ENCODE measurements at regions not wholly inside any gene's neighbourhood (a gene's known extent, or its start where the extent isn't known, plus 50 kb on each side); places are given as distances from the start of the nearest gene placed in this dataset.
"Not testable (repeated sequence)": the region's sequence is repeated elsewhere in the genome, so short reads cannot be mapped to it uniquely, and the experiment has no call there.

DNA sequence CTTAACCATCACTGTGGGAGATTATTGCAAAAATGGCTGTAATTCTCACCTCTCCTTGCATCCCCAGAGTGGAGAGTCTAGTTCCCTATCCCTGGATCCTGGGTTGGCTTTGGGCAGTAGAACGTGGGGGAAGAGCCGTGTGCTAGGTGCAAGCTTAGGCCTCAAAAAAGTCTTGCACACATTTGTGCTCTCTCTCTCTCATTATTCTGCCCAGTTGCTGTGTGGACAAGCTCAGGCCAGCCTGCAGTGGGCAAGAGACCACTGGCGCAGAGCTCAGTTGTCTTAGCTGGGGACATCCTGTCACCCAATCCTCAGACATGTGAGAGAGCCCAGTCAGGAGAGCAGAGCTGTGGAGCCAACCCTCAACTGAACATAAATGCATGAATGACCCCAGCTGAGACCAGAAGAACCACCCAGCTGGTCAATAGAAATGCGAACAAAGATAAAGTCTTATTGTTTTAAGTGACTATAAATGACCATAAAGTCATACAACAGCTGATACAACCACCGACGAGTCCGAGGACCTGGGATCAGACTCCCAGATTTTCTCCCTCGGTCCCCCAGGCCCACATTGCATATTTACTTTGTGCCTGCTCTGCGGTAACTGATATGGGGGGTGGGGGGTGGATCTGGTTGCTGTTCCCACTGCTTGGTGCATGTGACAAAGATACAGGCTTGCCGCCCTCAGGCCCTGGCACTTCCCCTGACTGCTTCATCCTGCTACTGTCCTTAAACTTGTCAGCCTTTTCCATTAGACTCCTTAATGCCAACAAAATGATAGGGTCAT is 166.4 kb upstream of the MVB12B start:
- intact Hi-C loops (cut with DNase I), result no loop called here
- no peak for DNase-seq (ENCODE audit: low spot score)

DNA sequence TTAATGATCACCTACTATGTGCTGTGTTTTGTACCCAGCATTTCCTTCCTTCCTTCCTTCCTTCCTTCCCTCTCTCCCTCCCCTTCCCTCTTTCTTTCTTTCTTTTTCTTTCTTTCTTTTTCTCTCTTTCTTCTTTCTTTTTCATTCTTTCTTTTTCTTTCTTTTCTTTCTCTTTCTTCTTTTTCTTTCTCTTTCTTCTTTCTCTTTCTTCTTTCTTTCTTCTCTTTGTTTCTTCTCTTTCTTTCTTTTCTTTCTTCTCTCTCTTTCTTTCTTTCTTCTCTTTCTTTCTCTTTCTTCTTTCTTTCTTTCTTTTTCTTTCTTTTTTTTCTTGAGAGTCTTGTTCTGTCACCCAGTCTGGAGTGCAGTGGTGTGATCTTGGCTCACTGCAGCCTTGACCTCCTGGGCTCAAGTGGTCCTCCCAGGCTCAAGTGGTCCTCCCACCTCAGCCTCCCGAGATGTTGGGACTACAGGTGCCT is 165.7 kb upstream of the MVB12B start:
- intact Hi-C loops (cut with DNase I), result no loop called here
- no peak for DNase-seq (ENCODE audit: low spot score)

GRCh38 chr9:126162611-126163381 is 163.8 kb upstream of the MVB12B start:
- intact Hi-C loops (cut with DNase I), result no loop called here

GRCh38 chr9:126164796-126165525 is 161.7 kb upstream of the MVB12B start:
- peak; percentile 46 for DNase-seq (ENCODE audit: low spot score)
- intact Hi-C loops (cut with DNase I), result no loop called here

More at GRCh38 chr9:126162611-126163381, 163.8 kb upstream of the MVB12B start:
- peak; percentile 26 for DNase-seq (ENCODE audit: low spot score)

GRCh38 chr9:126165755-126166154 is 160.9 kb upstream of the MVB12B start:
- intact Hi-C loops (cut with DNase I), result no loop called here
- DNase-seq (ENCODE audit: low spot score), result peak; percentile 15

DNA sequence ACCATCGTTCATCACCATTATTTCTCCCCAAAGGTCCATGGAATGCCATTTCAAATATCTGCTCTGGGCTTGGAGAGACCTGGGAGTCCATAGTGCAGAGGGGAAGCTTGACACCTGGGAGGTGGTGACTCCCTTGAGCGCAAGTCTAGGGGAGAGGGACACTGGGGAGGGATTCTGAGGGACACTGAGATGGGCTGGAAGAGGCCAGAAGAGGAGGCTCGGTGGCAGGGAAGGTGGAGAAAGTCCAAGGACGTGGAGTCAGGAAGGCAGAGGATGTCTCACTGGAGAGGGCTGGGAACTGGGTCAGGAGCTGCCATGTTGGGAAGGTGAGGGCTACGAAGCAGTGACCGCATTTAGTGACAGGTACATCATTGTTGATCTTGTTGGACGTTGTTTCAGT is 160.3 kb upstream of the MVB12B start:
- DNase-seq (ENCODE audit: low spot score), result peak; percentile 59
- intact Hi-C loops (cut with DNase I), result no loop called here

- intact Hi-C loops (cut with DNase I), result no loop called here
- no peak for DNase-seq (ENCODE audit: low spot score)
These were observed 159.8 kb upstream of the MVB12B start for GRCh38 chr9:126166866-126167265.

DNA sequence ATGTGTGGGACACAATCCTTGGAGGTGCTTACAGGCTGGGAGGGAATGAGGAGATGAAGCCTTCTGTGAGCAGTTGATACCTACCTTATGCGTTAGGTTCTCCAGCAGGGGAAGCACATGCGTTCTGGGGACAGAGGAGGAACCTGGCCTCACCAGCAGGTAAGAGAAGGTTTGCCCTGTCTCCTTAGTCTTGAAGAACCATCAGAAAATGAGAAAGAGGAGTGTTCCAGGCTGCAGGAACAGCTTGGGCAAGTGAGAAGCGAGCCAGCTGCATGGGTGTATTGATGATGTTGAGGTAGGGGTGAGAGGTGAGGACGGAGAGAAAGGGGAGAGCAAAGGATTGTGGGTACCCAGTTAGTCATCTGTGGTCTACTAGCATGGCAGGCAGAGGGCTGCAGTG is 156.9 kb upstream of the MVB12B start:
- intact Hi-C loops (cut with DNase I), result no loop called here
- peak; percentile 53 for DNase-seq (ENCODE audit: low spot score)

DNA sequence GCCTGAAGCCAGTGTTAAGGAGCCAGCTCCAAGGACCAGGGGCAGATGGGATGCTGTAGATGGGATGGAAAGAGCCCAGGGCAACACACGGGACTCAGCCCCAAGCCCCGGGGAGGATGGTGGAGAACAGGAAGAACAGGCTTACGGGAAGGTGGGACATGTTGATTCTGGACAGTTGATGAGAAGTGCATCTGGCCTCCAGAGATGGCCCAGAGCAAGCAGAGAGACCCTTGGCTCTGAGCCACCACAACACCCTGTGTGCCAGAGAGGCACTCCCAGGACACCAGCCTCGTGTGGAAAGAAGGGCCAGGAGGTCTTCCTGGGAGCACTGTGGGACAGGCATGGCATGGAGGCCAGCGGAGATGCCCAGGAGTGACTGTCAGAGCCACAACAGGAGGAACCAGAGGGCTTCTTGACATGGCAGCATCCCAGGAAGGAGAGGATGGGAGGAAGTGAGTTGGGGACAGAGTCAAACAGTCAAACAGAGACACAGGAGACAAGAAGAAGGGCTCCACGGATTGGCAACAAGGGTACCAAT is 156.3 kb upstream of the MVB12B start:
- intact Hi-C loops (cut with DNase I), result no loop called here
- DNase-seq (ENCODE audit: low spot score), result peak; percentile 58

GRCh38 chr9:126171641-126172040 is 155.0 kb upstream of the MVB12B start:
- peak; percentile 39 for DNase-seq (ENCODE audit: low spot score)
- intact Hi-C loops (cut with DNase I), result no loop called here

DNA sequence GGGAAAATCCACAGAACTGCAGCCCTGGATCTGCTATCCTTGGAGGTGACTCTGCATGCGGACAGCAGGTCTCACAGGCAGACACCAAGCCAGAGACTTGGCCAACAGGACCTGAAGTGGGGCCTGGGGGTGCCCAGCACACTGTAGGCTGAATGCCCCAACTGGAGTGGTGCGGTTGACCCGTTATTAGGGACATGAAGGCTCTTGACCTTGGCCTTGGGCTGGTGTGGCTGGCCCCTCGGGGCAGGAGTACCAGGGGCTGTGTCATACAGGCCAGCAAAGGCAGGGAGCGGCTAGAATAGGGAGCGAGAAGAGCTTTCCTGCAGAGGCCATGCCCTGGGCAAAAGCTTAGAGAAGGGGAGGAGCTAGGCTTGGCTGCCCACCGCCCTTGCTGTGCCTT is 153.2 kb upstream of the MVB12B start:
- DNase-seq (ENCODE audit: low spot score), result peak; percentile 36
- intact Hi-C loops (cut with DNase I), result no loop called here

DNA sequence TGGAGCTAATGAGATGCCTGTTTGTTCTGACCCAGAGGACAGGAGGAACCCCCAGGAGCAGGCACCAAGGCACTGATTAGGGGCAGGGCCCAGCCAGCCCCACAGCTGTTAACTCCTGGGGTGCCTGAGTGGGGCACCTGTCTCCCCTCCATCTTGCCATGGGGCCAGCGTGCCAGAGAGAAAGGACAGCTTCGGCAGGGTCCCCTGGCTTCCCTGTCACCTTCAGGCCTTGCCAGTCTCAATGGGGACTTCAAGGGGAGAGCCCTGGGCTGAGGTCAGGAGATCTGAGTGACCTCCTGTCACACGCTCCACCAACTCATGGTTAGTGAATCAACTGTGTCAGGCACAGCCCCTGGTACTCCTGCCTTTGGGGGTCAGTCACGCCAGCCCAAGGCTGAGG is 152.7 kb upstream of the MVB12B start:
- peak; percentile 39 for DNase-seq (ENCODE audit: low spot score)
- intact Hi-C loops (cut with DNase I), result no loop called here

DNA sequence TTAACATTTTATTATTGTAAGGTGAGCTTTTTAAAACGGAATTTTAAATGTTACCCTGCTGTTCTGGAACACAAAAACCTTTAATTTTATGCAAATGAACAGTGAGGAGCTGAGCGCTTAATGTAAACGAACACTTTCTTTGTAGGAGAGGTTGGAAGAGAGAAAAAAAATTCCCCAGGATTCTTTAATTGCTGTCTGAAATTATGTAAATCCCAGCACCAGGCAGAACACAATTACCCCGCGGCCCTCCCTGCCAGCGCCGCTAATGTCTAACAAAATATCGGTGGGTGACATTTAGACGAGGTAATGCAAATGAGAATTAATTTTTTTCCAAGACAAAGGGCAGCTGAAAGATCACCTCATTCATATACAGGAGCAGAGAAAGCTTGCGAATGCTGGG is 143.4 kb upstream of the MVB12B start:
- intact Hi-C loops (cut with DNase I), result no loop called here
- DNase-seq (ENCODE audit: low spot score), result no peak

GRCh38 chr9:126190994-126191393 is 135.6 kb upstream of the MVB12B start:
- DNase-seq (ENCODE audit: low spot score); intact Hi-C loops (cut with DNase I): not testable (repeated sequence)

GRCh38 chr9:126198854-126199253 is 127.8 kb upstream of the MVB12B start:
- DNase-seq (ENCODE audit: low spot score), result no peak
- intact Hi-C loops (cut with DNase I), result no loop called here

- DNase-seq (ENCODE audit: low spot score), result no peak
- intact Hi-C loops (cut with DNase I), result no loop called here
These were observed 123.3 kb upstream of the MVB12B start for GRCh38 chr9:126203313-126203712.

DNA sequence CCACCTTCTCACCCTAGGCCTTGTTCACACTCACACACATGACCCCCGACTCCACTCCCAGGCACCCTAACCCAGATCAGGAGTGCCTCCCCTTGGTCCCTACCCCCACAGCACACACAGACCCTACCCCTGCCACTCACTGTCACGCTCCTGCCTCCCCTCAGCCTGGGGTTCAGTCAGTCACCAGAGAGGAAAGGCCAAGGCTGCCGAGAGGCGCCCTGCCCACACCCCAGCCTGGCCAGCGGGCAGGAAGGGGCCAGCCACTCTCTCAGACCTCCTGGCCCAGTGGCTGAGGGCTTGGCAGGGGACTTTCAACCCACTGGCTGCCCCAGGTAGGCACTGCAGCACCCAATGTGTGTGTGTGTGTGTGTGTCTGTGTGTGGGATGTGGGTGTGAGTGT is 122.4 kb upstream of the MVB12B start:
- DNase-seq (ENCODE audit: low spot score), result no peak
- intact Hi-C loops (cut with DNase I), result no loop called here

DNA sequence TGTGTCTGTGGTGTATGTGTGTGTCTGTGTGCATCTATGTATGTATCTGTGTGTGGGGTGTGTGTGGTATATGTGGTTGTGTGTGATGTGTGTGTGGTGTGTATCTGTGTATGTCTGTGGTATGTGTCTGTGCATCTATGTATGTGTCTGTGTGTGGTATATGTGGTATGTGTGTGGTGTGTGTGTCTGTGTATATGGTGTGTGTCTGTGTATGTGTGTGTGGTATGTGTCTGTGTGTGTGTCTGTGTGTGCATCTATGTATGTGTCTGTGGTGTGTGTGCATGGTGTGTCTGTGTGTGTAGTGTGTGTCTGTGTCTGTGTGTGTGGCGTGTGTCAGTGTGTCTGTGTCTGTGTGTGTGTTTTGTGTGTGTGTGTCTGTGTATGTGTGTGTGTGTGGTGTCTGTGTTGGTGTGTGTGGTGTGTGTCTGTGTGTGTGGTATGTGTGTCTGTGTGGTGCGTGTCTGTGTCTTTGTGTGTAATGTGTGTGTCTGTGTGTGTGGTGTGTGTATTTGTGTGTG is 121.9 kb upstream of the MVB12B start:
- intact Hi-C loops (cut with DNase I), result no loop called here
- DNase-seq (ENCODE audit: low spot score), result no peak

DNA sequence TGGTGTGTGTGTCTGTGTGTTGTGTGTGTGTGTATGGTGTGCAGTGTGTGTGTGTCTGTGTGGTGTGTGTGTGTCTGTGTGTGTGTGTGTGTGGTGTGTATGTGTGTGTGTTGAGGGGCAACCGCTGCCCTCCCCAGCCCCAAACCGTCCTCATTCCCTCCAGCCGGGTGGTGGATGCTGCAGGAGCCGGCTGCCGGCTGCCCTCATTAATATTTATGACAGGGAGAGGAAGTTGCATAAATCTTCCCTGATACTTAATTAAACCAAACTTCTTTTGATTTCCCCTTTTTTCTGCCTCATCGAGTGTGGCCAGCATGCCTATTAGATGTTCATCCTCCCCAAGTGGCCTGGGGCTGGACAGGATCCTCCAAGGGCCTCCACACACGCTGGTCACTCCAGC is 121.4 kb upstream of the MVB12B start:
- DNase-seq (ENCODE audit: low spot score), result no peak
- intact Hi-C loops (cut with DNase I), result no loop called here

Measured in cardiac septum (tissue), 1 donor.